Omental fat pad (tissue), 3 donors: ENCODE measurements at regions not wholly inside any gene's neighbourhood (a gene's known extent, or its start where the extent isn't known, plus 50 kb on each side); places are given as distances from the start of the nearest gene placed in this dataset.

Source experiments
- ATAC-seq: fragments of 150-250 bp; one replicate; pipeline ENCODE4 v1.9.1; 2016; ENCODE audit warnings: mild to moderate bottlenecking, moderate library complexity; ENCODE audit not compliant: low FRiP score
- DNase-seq: peaks from one replicate; pipeline ENCODE4 v3.0.0-alpha.2; 2019; ENCODE audit warnings: low spot score
- CTCF ChIP-seq, 3 donors: fragments of 450-650 bp; IDR thresholded peaks; one replicate each; pipeline ENCODE4 v1.5.1; 2016 to 2017; ENCODE audit warnings: antibody characterized with exemption in 3 of 3, mild to moderate bottlenecking in 3 of 3, moderate library complexity in 2 of 3

- DNase-seq (no peak), ATAC-seq (no peak)
- no peak for TF ChIP-seq CTCF (IDR thresholded peaks at IDR 0.05)
Measured at GRCh38 chr10:21069929-21070700, 173.0 kb upstream of the NEBL start.

GRCh38 chr10:21069278-21069677 lies 172.2 kb upstream of the NEBL start:
- no peak for ATAC-seq
- TF ChIP-seq CTCF (IDR thresholded peaks at IDR 0.05), result no peak
- no peak for DNase-seq

- TF ChIP-seq CTCF (IDR thresholded peaks at IDR 0.05), result no peak
- ATAC-seq (no peak), DNase-seq (no peak)
Measured at GRCh38 chr10:21068026-21068656, 171.0 kb upstream of the NEBL start.

- TF ChIP-seq CTCF (IDR thresholded peaks at IDR 0.05), result no peak
- DNase-seq, result no peak
- no peak for ATAC-seq
Measured at GRCh38 chr10:21065621-21066248, 168.6 kb upstream of the NEBL start.

GRCh38 chr10:21061982-21062381 lies 164.9 kb upstream of the NEBL start:
- no peak for ATAC-seq
- no peak for DNase-seq
- TF ChIP-seq CTCF (IDR thresholded peaks at IDR 0.05), result no peak

- no peak for DNase-seq
- no peak for TF ChIP-seq CTCF (IDR thresholded peaks at IDR 0.05)
- no peak for ATAC-seq
Measured at GRCh38 chr10:21061184-21061583, 164.1 kb upstream of the NEBL start.
